Astrocyte of the cerebellum (primary cell): ENCODE measurements at regions not wholly inside any gene's neighbourhood (a gene's known extent, or its start where the extent isn't known, plus 50 kb on each side); places are given as distances from the start of the nearest gene placed in this dataset.

Source experiments
- DNase-seq: peaks from one replicate; pipeline ENCODE4 v3.0.0-alpha.2; 2011; ENCODE audit warnings: low read depth
- H3K4me3 ChIP-seq: 2 replicates; pipeline ENCODE4 v1.5.1; 2011; ENCODE audit warnings: mild to moderate bottlenecking, low read depth, low read length, moderate library complexity
- CTCF ChIP-seq: IDR thresholded peaks from 2 replicates; pipeline ENCODE4 v1.5.1; 2012; ENCODE audit warnings: low read length, low read depth, moderate library complexity, mild to moderate bottlenecking; ENCODE audit errors: missing control alignments
- in situ Hi-C: cut with HindIII; loops from 2 replicates; pipeline ENCODE4 v1.10.0; 2017; ENCODE audit warnings: low sequenced_read_pairs

- no peak for DNase-seq
- in situ Hi-C loops: no loop called here
- no peak for TF ChIP-seq CTCF
Observed at GRCh38 chr10:109156396-109156795, 766.9 kb downstream of the XPNPEP1 start.

GRCh38 chr10:109149666-109150350, 773.5 kb downstream of the XPNPEP1 start:
- no peak for DNase-seq
- no peak for TF ChIP-seq CTCF
- no peak overlapping the region for H3K4me3 ChIP-seq
- in situ Hi-C loops: no loop called here

More at GRCh38 chr10:109156396-109156795, 766.9 kb downstream of the XPNPEP1 start:
- no peak overlapping the region for H3K4me3 ChIP-seq

- in situ Hi-C loops: no loop called here
- no peak for TF ChIP-seq CTCF
- H3K4me3 ChIP-seq: no peak overlapping the region
- no peak for DNase-seq
Observed at GRCh38 chr10:109127363-109127762, 795.9 kb downstream of the XPNPEP1 start.

GRCh38 chr10:109126541-109126940, 796.8 kb downstream of the XPNPEP1 start:
- in situ Hi-C loops: no loop called here

GRCh38 chr10:109126016-109126415, 797.3 kb downstream of the XPNPEP1 start:
- no peak for DNase-seq
- in situ Hi-C loops: no loop called here
- H3K4me3 ChIP-seq: no peak overlapping the region
- TF ChIP-seq CTCF: no peak

More at GRCh38 chr10:109126541-109126940, 796.8 kb downstream of the XPNPEP1 start:
- TF ChIP-seq CTCF: no peak
- H3K4me3 ChIP-seq: no peak overlapping the region
- DNase-seq: no peak

- no peak overlapping the region for H3K4me3 ChIP-seq
- no peak for DNase-seq
- no peak for TF ChIP-seq CTCF
- in situ Hi-C loops: no loop called here
Observed at GRCh38 chr10:109115179-109115578, 808.1 kb downstream of the XPNPEP1 start.
